GM11168 (cell line): ENCODE measurements at regions not wholly inside any gene's neighbourhood (a gene's known extent, or its start where the extent isn't known, plus 50 kb on each side); places are given as distances from the start of the nearest gene placed in this dataset.
"Not testable (repeated sequence)": the region's sequence is repeated elsewhere in the genome, so short reads cannot be mapped to it uniquely, and the experiment has no call there.

ENCODE experiments used
- in situ Hi-C: fragments of 300-500 bp; cut with MboI; formaldehyde crosslinking; loops from one replicate; pipeline ENCODE4 v1.12.0; 2022; ENCODE audit warnings: low sequenced_read_pairs; ENCODE audit not compliant: unreplicated experiment

GRCh38 chr18:1036926-1037325 lies 132.3 kb downstream of the ADCYAP1 start:
- in situ Hi-C loops: no loop called here

GRCh38 chr18:1037776-1038175 lies 133.1 kb downstream of the ADCYAP1 start:
- in situ Hi-C loops: no loop called here

GRCh38 chr18:1039421-1039820 lies 134.8 kb downstream of the ADCYAP1 start:
- in situ Hi-C loops: no loop called here

DNA sequence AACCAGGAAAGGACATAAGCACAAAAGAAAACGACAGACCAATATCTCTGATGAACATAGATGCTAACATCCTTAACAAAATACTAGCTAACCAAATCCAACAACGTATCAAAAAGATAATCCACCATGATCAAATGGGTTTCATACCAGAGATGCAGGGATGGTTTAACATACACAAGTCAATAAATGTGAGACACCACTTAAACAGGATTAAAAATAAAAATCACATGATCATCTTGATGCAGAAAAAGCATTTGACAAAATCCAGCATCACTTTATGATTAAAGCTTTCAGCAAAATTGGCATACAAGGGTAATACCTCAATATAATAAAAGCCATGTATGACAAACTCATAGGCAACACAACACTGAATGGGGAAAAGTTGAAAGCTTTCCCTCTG lies 138.4 kb downstream of the ADCYAP1 start:
- in situ Hi-C loops: not testable (repeated sequence)

- in situ Hi-C loops: no loop called here
Observed at GRCh38 chr18:1045658-1046057, 141.0 kb downstream of the ADCYAP1 start.

DNA sequence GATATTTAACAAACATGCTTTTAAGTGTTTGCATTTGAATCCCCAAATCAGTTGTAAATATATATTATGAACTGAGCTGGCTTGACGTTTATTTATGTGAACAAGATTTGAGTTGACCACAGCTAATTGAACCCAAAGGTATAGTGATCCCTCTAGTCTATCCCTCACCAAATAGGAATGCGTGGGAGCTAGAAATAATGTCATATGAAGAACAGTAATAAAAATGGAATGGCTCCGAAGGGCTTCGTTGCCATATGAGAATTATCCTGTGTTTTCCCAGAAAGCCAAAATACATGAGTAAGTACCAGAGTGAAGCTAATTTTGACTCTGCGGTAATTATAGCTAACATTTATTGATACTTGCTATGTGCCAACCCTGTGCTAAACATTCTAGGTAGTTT lies 142.7 kb downstream of the ADCYAP1 start:
- in situ Hi-C loops: no loop called here

- in situ Hi-C loops: no loop called here
Observed at GRCh38 chr18:1048032-1048431, 143.4 kb downstream of the ADCYAP1 start.

- in situ Hi-C loops: no loop called here
Observed at GRCh38 chr18:1049173-1049572, 144.5 kb downstream of the ADCYAP1 start.

DNA sequence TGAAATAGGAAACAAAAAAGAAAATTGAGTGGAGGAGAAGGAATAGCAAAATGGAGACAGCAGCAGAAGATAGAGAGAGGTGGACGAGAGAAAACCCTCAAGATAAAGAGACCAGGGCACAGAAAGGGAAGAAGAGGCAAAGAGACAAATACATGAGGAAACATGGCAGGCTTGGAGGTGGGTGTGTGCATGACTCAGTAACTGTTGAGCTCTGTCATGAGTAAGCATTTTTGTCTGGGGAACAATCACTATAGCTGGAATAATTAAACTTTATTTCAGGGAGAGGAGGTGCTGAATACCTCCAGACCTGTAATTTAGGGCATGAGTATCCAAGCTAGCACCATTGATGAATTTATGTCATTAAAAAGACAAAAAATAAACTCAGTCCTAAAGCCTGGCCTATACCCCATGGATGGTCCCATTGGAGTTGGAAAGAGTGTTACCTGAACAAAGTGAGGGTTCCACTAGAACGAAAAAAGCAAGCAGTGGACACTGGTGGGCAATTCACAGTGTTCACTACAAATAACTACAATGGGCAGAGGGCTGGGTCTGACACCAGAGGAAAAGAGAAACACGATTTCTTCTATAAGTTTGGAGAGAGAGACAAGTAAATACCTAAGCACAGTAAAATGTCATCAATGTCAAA lies 145.5 kb downstream of the ADCYAP1 start:
- in situ Hi-C loops: no loop called here

DNA sequence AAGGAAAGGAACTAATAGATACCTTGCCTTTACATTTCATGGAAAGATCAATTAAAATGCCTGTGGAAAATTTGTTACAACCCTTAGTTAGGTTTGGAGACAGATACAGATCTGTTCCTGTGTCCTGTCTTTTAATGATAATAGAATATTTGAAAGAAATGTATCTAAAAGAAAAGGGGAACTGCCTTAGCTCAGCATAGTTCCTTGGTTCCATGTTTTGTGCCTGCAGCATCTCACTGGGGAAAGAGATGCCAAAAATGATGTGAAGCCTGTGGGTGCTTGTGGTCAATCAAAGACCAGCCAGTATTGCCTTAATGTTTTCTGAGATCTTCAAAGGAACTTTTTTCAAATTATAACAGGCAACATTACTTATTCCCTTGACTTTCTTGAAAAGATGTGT lies 147.6 kb downstream of the ADCYAP1 start:
- in situ Hi-C loops: no loop called here

DNA sequence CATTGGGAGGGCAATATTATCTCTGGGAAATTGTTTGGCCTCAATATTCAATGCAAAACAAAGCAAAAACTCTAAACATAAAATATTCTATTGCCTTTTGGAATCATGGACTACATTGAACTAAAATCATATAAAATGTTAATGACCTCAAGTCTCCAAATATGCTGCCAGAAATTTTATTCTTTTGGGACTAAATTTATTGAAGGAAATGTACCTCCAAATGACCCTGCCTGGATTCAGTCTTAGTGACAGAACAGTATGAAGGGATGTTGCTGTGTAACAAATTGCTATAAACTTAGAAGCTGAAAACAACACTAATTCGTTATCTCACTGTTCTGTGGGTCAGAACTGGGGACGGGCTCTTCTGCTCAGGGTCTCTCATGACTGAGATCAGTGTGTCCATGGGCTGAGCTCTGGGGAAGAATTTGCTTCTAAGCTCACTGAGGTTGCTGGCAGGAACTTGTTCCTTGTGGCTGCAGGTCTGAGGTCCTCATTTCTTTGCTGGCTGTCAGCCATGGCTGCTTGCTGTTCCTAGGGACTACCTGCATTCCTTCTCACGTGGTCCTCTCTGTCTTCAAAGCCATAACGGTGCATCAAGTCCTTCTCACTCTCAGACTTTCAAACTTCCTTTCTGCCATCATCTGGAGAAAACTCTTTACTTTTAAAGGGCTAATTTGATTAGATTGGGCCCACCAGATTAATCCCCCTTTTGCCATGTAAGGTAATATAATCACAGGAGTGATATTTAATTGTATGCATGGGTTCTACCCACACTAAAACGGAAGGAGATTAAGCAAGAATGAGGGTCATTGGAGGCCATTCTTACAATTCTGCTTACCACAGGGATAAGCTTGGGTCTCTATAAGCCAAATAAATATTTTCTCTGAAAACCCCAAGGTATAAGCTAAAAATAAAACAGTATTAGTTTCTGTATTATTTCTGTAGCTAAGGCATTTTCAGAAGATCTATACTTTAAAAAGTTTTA lies 149.0 kb downstream of the ADCYAP1 start:
- in situ Hi-C loops: no loop called here

DNA sequence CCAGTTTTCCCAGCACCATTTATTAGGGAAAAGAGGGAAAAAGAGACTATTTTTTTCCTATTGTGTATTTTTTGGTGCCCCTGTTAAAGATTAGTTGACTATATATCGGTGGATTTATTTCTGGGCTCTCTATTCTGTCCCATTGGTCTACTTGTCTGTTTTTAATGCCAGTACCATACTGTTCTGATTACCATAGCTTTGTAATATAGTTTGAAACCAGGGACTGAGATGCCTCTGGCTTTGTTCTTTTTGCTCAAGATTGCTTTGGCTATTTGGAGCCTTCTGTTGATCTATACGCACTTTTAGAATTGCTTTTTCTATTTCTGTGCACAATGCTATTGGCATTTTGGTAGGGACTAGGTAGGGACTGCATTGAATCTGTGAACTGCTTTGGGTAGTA lies 151.7 kb downstream of the ADCYAP1 start:
- in situ Hi-C loops: no loop called here

GRCh38 chr18:1057367-1057766 lies 152.7 kb downstream of the ADCYAP1 start:
- in situ Hi-C loops: no loop called here

GRCh38 chr18:1062588-1062987 lies 157.9 kb downstream of the ADCYAP1 start:
- in situ Hi-C loops: no loop called here

DNA sequence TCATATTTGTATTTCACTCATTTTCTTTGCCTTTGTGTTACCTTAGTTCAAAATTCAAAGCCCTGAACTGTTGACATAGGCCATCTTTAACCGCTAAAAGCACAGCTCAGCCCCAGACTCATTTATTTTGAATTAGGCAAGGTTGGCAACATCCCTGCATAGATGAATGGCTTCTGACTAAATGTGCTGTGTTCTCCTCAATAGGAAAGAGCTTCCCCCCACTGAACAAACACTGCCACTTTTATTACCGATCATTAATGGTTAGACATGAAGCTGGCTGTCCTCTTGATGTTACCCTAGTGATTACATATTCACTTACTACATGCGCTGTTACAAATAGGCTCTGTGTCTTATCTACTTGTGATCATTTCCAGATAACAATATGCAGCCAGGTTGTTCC lies 170.7 kb downstream of the ADCYAP1 start:
- in situ Hi-C loops: no loop called here

- in situ Hi-C loops: no loop called here
Observed at GRCh38 chr18:1075876-1076275, 171.2 kb downstream of the ADCYAP1 start.

- in situ Hi-C loops: no loop called here
Observed at GRCh38 chr18:1078301-1078700, 173.6 kb downstream of the ADCYAP1 start.

DNA sequence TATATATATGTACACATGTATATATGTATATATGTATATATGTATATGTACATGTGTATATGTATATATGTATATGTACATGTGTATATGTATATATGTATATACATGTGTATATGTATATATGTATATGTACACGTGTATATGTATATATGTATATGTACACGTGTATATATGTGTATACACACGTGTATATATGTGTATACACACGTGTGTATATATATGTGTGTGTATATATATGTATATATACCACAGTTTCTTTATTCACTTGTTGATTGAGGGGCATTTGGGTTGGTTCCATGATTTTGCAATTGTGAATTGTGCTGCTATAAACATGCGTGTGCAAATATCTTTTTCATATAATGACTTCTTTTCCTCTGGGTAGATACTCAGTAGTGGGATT lies 179.0 kb downstream of the ADCYAP1 start:
- in situ Hi-C loops: not testable (repeated sequence)

GRCh38 chr18:1090758-1091157 lies 186.1 kb downstream of the ADCYAP1 start:
- in situ Hi-C loops: no loop called here

DNA sequence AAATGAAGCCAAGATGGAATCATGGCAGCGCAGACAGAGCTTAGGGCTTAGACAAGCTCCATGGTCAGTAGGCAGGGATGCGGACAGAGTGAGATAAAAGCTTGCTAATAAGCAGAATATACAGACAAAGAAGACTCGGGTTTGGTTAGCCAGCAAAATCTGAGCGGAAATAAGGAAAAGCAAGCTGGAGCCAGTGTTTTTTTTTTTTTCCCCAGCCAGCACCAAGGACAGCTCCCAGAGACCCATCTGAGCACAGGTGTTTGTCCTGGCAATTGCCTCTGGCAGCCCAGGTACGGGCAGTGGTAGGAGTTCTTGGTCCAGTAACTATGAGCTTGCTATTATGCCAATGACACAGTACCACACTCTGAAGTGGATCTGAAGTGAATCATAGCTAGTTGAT lies 187.6 kb downstream of the ADCYAP1 start:
- in situ Hi-C loops: no loop called here

DNA sequence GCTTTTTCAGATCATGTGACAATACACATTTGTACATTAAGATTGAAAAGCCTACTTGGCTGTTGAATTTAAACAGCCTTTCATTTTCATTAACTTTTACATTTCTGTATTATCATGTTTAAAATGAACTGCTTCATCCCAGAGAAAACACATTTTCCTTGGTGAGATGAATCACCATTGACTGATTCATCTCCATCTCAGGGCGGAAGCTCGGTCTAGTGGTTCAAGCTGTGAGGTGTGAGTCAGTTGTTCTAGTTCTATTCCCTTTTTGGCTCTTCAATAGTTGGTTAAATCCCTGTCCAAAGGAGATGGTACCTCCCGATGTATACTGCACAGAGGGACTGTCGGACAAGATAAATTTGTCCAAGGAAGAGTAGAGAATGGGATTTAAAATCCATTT lies 189.7 kb downstream of the ADCYAP1 start:
- in situ Hi-C loops: no loop called here
